GM19238 (cell line): ENCODE measurements at regions not wholly inside any gene's neighbourhood (a gene's known extent, or its start where the extent isn't known, plus 50 kb on each side); places are given as distances from the start of the nearest gene placed in this dataset.

Experiments used
- DNase-seq: peaks from one replicate; pipeline ENCODE4 v3.0.0; 2011; ENCODE audit warnings: low spot score; ENCODE audit not compliant: insufficient read length

DNA sequence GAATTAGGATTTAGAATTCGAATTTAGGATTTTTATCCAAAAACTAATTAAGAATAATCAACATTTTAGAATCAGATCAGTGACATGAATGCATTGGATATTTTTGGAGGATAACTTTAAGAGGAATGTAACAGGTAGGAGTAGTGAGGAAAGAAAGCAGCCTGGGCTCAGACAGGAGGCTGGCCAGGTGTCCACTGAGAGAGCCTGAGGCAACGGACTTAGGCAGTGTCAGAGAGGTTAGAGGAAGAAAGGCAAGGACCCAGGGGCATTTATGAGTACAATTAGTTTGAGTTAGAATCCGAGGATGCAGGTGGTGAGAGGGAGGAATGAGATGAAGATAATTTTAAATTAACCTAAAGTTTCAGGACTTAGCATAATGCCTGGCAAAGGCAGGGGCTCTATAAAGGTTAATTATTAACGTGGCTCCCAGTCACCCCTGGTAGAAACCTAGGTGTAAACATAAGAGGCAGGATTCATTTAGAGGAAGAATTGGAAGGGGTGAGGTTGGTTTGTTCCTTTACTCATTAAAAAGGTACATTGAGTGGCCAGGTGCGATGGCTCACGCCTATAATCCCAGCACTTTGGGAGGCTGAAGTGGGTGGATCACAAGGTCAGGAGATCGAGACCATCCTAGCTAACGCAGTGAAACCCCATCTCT lies 507.1 kb downstream of the TMEM182 start:
- DNase-seq = no peak

DNA sequence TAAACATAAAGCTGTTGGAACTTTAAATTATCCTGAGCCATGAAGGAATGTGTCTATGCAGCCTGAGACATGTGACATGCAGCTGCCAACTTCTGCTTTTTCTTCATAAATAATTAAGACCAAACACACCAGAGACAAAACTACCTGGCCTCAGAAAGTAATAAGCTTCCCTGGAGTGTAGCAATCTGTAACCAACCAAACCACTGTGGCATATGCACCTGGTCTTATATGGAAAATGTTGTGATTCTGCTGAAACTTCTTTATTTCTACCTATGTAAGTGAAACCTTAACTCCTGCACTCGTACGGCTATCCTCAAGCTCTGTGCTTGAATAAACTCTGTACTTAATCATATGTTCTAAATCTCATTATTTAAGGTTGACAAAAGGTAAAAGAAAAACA lies 515.0 kb downstream of the TMEM182 start:
- DNase-seq = no peak

DNA sequence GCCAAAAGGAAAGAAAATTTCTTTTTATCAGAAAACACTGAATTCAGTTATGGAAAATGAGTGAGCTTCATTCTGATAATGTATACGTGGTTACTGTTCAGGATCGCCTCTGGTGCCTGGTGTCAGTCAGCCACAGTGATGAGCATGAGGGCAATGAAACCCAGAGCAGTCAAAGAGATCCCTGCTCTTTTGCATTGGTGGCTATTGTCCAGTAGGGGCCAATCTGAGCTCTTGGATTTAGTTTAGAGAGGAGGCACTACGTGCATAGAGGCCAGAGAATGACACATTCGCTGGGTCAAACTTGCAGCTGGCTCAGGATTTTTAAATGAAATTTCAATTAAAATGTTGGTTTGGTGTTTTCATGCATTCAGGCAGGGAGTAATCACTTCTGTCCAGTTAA lies 522.9 kb downstream of the TMEM182 start:
- no peak for DNase-seq

DNA sequence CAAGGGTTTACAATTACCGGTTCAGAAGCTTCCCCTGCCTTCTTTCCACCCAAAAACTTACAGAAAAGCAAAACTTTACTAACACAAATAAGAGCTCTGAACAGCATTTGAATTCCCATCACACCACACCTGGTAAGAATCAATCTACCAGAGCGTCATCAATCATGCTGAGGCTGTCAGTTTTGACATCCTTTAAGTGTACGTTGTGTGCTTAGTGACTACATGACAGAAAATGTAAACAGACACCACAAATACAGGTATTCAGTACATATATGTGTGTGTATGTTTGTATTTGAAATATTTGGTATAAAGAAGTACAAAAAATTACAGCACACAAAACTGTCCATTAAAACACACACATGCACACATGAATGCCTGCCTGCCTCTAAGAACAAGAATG lies 523.5 kb downstream of the TMEM182 start:
- no peak for DNase-seq

DNA sequence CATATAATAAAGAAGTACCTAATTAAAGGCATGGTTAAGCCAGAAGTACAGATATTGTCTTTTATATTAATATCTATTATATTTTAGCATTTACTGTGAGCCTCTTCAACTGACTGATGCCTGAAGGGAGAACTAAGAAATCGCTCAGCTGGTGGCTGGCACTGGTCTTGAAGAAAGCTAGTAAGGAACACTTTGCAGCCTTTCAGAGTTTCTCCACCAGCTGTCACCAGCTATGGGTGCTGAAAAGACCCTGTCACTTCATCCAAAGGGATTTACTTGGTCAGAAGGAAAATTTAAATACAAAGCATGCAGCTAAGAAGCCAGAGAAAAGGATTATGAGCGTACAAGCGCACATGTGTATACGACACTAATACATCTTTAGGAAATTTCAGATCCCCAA lies 525.9 kb downstream of the TMEM182 start:
- no peak for DNase-seq

DNA sequence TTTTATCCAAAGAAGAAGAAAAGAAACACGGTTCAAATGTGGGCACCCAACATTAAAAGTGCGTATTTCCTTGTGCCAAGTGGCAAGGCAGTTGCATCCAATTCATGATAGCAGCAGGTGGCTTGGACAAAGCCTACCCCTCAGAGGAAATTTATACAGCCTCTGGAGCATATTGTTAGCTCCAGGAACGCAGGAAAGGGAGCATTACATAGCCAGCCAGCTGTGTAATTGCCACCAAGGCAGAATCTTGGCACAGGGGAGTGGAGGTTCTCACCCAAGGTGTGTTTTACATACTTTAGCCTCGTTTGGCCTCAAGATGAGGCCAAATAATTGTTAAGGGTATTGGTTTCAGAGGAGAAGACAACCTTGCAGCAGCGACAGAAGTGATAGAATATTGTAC lies 526.9 kb downstream of the TMEM182 start:
- DNase-seq = no peak

DNA sequence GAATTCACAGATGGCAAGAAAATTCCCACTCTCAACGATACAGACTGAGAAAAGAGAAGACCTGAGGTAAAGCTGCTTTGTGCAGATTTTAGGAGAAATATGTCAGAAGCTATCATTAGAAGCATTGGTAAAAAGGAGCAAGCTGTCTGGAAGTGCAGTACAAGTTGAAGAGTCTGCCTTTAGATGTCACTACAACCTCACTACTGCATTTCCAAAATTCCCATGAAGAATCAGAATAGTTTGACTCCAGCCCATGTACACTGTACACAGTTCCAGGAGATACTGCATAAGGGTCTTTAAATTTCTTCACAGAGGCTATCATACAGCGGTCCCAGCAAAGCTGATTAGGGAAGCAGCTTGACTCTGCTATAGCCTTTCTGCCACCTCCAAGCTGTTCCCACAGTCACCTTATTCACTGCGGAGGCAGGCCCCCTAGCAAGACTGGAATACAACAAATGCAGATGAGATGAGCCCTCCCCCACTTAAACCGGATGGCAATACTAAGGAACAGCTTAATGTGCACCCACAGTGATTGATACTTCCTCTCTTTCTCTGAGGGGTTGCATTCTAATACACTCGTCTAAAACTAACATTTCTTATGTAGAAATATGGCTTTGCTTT lies 527.4 kb downstream of the TMEM182 start:
- no peak for DNase-seq

DNA sequence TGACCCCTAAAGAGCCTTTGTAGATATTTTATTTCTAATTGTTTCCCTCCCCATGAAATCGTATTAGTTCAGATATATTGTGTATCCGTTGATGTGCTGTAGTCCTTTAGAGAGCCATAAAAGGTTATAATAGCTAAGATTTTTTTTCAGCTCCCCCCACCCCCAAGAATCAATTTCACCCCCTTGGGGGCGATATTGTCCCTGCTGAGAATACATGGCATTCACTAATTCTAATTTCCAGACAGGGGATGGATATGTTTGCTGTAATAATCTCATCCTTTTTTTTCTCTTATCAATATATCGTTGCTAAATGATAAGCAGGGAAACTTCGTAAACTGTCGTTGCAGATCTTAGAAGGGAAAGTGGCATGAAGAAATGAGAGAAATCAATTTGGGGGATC lies 530.7 kb downstream of the TMEM182 start:
- no peak for DNase-seq

DNA sequence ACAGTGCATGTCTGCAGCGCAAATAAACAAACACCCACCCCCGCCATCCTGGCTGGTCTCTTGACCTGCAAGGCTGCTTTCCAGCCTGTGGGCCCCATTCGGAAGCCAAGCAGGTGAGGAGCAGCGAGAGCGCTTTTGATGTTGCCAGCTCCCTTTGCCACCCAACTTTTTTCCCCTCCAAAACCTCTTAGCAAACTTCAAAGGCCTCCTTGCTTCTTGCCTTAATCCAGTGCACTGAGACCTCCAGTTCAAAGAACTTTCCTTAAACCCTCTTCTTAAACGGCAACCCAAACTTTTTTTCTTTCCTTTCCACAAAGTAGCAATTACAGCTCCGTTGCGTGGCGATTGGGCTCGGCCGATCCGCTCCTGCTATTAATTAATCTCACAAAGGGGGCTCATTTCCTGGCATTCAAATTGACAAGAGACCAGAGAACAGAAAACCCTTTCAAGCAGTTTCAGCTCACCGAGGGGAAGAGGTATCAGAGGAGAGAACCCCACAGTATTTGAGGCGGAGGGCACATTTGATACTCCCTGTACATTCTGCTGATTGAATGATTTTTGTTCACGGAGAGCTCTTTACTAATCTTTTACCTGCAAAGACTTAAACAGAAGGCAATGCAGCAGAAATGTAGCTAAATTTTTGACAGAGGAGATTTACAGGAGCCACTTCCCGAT lies 531.4 kb downstream of the TMEM182 start:
- DNase-seq = no peak

DNA sequence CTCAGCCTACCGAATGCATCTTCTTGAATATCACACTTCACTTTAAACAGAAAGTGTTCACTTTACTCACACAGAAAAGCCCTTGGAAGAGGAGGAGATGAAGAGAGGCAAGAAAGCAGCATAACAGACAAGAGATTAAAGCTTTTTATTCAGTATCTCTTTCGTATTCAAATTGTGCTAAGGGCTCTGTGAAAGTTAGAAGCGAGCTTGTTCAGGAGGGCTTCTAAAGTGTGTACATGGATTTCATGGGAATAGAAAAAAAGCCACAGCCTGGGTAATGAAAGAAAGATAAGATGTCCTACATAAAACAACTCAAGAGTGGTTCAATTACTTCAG lies 531.9 kb downstream of the TMEM182 start:
- DNase-seq = no peak

DNA sequence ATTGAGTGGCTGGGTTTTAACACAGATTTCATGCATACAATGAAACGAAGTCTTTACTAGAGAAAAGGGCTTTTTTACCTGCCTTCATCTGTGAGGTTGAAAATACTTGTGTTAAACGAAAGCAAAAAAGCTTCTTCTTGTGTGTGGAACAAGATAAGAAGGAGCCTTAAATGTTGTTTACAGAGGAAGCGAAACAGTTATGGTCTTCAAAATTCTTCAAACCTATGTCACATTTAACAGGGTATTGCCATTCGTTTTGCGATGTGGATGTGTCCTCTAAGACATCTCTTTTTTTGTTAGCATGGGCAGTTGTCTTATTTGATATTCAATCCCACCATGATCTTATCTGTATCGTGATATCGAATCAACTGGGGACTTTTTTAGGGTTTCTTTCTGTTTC lies 532.6 kb downstream of the TMEM182 start:
- no peak for DNase-seq

DNA sequence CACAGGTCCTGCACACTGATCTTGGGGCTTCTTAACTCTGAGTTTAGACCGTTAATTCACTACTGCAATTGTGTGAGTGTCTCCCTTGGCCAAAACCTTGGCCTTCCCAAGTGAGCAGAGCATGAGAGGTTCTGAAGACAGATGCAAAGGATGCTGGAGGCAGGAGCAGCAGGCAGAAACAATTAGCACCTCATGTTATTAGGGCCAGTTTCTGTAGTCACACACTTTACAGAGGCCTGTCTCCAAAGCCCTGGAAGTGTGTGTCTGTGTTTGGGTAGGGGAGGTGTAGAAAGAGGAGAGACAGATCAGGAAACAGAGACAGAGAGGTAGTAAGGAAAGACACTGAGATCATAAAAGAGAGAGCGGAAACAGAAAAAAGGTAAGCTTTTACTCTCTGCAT lies 533.8 kb downstream of the TMEM182 start:
- DNase-seq = no peak

DNA sequence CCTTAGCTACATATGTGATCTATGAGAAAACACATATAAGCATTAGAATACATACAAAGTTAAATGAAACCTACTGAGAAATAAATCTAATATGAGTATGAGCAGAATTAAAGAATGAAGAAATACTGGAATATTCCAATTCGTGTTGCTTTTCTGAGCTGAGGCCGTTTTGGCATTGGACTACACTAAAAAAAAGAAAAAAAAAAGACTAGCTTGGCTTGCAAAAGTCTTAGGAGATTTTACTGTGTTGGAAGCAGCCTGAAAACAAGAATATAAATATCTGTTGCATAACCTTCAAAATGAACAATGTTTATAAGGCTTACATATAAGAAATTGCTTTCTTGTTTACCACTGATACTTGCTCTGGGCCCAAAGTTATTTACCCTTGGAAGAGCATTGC lies 562.8 kb downstream of the TMEM182 start:
- DNase-seq = no peak

DNA sequence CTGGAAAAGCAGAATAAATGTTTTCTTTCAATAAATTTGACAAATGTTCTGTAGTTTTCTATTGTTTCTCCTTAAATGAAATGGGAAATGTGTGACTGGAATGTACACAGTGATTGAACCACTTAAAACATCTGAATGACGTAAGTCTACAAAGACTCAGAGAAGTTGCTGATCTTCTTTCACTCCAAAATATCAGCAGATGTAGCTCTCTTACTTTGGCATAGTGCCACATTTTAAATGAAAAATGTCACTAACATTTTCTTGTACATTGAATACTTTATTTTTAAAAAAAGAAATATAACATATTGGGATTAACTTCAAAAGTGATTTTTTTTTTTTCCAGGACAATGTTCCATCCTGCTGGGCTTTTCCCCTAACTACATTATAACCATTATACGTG lies 565.6 kb downstream of the TMEM182 start:
- no peak for DNase-seq

DNA sequence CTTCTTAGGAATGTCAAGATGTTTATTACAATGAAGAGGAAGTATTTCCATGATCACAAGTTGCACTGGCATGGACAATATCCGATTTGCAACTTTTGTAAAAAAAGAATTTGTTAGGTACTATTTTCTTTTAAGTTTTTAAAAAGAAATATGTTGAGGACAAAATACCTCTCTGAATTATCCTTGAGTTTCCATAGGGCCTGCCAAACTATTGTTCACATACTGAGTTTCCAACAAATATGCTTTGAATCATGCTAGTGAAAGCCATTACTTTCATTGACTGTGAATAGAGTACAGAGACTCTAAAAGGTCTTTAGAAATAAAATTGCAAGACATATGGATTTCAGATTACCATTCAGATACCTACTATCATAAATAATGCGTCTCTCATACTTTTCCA lies 566.1 kb downstream of the TMEM182 start:
- DNase-seq = no peak

DNA sequence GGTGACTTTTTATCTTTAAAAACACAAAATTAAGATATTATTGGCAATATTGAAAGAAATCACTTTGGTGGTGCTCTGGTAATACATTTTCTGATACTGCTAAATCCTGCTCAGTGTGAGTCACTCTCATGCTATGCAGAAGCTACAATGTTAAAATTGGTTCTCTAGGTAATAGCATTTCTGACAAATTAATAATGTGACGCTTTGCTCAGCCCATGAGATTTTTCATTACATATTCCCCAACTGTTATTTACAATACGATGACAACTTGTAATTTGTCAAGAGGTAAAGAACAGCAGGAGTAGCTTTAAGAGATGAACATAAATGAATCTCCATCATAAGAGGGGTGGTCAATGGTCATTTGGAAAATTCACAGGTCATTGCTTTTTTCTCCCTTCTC lies 573.6 kb downstream of the TMEM182 start:
- DNase-seq = no peak

DNA sequence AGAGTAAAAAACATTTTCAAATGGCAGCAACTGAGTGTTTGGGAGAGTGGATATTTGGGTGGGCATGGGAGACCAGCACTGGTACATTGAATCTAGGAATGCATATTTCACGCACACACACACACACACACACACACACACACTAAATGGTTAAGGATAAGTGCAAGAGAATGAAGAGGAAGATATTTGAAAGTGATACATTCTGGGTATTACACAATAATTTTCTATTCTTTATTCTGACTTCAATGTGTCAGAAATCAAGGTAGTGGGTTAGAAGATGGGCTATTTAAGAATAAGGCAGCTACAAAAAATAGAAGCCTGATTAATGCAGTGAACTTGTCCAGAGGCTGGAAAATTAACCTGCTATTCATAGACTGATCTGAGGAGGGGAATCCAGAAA lies 577.0 kb downstream of the TMEM182 start:
- DNase-seq = no peak

DNA sequence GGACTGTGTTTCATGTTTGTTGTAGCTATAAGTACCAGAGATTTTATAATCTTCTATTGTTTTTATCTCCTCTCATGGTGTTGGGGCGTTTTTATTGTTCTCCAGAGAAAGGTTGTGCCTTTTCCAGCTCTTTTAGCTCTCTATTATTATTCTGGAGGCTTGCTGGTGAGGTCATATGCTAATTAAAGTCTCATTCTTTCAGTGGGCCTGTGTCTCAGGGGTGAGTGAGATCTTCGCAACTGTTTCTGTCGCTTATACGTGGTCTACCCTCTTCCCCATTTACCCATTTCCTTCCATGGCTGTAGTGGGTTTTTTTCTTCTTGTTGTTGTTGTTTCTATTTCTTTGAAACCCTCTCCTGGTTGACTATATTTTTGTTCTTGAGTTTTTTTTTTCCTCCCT lies 584.9 kb downstream of the TMEM182 start:
- DNase-seq = no peak

DNA sequence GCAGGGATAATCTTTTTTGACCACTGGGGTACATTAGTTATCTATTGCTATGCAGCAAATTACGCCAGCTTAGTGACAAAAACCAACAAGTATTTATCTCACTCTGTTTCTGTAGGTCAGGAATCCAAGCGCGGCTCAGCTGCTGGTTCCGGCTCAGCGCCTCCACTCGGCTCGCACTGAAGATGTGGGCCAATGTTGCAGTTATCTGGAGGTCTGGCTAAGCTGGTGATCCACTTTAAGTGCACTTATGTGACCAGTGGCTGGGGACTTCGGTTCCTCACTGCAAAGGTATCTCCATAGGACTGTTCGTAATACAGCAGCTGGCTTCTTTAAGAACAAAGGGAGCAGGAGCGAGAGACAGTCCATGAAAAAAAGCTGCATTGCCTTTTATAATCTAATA lies 591.9 kb downstream of the TMEM182 start:
- DNase-seq = no peak

DNA sequence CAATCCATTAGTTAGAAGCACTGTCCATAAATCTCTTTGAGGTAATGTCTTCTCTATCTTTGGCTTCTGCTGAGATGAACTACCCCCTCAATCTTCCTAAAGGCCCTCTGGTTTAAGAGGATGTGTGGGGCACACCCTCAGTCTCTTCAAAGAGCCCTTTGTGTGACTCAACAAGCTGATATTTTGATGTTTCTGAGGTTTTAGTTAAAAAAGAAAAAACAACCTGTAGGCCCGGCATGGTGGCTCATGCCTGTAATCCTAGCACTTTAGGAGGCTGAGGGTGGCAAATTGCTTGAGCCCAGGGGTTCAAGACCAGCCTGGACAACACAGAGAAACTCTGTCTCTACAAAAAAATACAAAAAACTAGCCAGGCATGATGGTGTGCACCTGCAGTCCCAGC lies 593.5 kb downstream of the TMEM182 start:
- DNase-seq = no peak

DNA sequence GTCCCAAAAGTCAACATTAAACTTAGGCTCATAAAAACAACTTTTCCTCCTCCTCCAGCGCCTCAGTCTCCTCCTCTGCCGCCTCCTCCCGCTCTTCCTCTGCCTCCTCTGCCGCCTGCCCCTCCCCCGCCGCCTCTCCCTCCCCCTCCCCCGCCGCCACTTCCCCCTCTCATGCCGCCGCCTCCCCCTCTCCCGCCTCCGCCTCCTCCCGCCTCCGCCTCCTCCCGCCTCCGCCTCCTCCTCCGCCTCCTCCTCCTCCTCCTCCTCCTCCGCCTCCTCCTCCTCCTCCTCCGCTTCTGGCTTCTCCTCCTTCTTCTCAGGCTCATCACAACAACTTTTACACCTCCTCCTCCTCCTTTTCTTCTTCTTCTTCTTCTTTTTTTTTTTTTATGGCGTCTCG lies 599.9 kb downstream of the TMEM182 start:
- no peak for DNase-seq

DNA sequence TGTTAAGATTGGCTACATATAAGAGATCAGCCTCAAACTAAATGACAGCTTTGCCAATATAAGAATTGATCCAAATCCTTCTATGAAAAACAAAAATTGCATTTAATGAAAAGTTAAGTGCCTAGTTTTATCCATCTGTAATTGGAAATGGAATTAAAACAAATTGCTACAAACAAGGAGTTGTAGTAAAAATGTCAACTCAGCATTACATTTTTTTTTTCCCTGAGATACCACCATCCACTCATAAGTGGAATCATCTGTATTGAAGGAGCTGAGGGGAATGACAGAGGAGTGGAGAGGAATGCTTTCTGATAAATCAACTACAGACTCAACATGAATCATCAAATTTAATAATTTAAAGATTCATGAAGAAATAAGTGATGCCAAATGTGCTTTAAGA lies 601.8 kb downstream of the TMEM182 start:
- DNase-seq = no peak

DNA sequence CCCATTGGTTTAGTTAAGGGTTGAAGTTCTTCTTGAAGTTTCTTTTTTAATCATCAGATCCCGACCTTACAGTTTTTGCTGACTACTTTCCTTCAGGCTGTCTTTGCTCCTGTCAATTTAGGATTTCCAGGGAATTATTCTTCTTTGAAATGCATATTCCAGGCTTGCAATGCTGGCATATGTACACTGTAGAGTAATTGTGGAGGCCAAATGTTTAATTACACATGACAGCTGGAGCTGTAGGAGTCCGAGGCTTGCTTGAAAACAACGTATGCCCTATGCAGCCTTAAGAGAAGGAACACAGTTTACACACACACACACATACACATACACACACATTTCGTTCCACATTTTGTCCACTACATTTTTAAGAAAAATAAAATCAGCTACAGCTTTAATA lies 602.3 kb downstream of the TMEM182 start:
- no peak for DNase-seq
